Endothelial cell of umbilical vein (primary cell): ENCODE measurements at regions not wholly inside any gene's neighbourhood (a gene's known extent, or its start where the extent isn't known, plus 50 kb on each side); places are given as distances from the start of the nearest gene placed in this dataset.

ENCODE experiments used
- BruUV-seq: library from RNA; stranded (reverse); fragments of 400-500 nt; replicated peaks from 2 replicates; lab custom pipeline; 2021; lab: Mats Ljungman, UMichigan
- CTCF ChIA-PET: fragments of 300-600, 350-600 bp; sonication (Branson Sonifier 250); formaldehyde crosslinking; loops from one replicate; lab custom pipeline; 2021; ENCODE audit warnings: antibody characterized with exemption, inconsistent platforms; lab: Charles Lee
- POLR2A ChIA-PET: fragments of 300-600, 350-600 bp; sonication (Branson Sonifier 250); formaldehyde crosslinking; loops from one replicate; lab custom pipeline; 2021; ENCODE audit warnings: antibody characterized with exemption, inconsistent platforms; lab: Charles Lee
- DNase-seq: peaks from one replicate; pipeline ENCODE4 v3.0.0-alpha.2; 2011; ENCODE audit warnings: low read depth, low spot score
- FAIRE-seq: peaks from 2 replicates; lab custom pipeline; 2011; peaks lifted over from hg19 to GRCh38; lab: Jason Lieb, UNC
- H2AFZ ChIP-seq: 2 replicates; pipeline ENCODE4 v1.6.0; 2012; ENCODE audit warnings: low read depth, low read length, control low read depth, inconsistent platforms
- H3K27ac ChIP-seq: 2 replicates; pipeline ENCODE4 v1.5.1; 2011; ENCODE audit warnings: low read depth, mild to moderate bottlenecking, control low read depth, low read length, moderate library complexity; ENCODE audit not compliant: insufficient read depth
- H3K27me3 ChIP-seq, 2 experiments: 2 replicates each; pipeline versions ENCODE4 v1.6.0 to v1.6.1; 2011; ENCODE audit warnings: low read length in 2 of 2, mixed read lengths in 1 of 2; ENCODE audit not compliant: control insufficient read depth in 2 of 2, insufficient read depth in 2 of 2
- H3K36me3 ChIP-seq, 2 experiments: 2 replicates in 1 of 2; 3 replicates in 1 of 2; pipeline ENCODE4 v1.5.1; 2011; ENCODE audit warnings: low read length in 2 of 2, mild to moderate bottlenecking in 1 of 2, moderate library complexity in 1 of 2; ENCODE audit not compliant: control insufficient read depth in 2 of 2, insufficient read depth in 2 of 2; ENCODE audit errors: extremely low read depth in 1 of 2
- H3K4me1 ChIP-seq: 3 replicates; pipeline ENCODE4 v1.5.1; 2011; ENCODE audit warnings: mild to moderate bottlenecking, low read length; ENCODE audit not compliant: control insufficient read depth, insufficient read depth; ENCODE audit errors: extremely low read depth
- H3K4me2 ChIP-seq: 2 replicates; pipeline ENCODE4 v1.6.1; 2011; ENCODE audit warnings: low read length, control low read depth, mixed read lengths; ENCODE audit not compliant: insufficient read depth
- H3K4me3 ChIP-seq, 3 experiments: fragments of 200-600 bp in 1 of 3; sonication (generic), shearing (Covaris generic) in 1 of 3; replicated peaks in 1 of 3; 2 replicates each; pipeline ENCODE4 v1.5.1; 2011 to 2016; ENCODE audit warnings: control low read depth in 3 of 3, low read length in 3 of 3, mild to moderate bottlenecking in 2 of 3, inconsistent platforms in 1 of 3, low read depth in 1 of 3, moderate library complexity in 1 of 3; ENCODE audit not compliant: insufficient read depth in 1 of 3
- H3K79me2 ChIP-seq: 2 replicates; pipeline ENCODE4 v1.6.0; 2012; ENCODE audit warnings: low read length, inconsistent platforms; ENCODE audit not compliant: control insufficient read depth, insufficient read depth
- H3K9ac ChIP-seq: replicated peaks from 2 replicates; pipeline ENCODE3; 2011; ENCODE audit warnings: low read length, control low read depth; ENCODE audit not compliant: insufficient read depth; ENCODE audit errors: extremely low read depth
- H3K9me1 ChIP-seq: replicated peaks from 3 replicates; pipeline ENCODE4 v1.6.0; 2011; ENCODE audit warnings: mild to moderate bottlenecking, low read length; ENCODE audit not compliant: control insufficient read depth, insufficient read depth; ENCODE audit errors: extremely low read depth
- H3K9me3 ChIP-seq: replicated peaks from 2 replicates; pipeline ENCODE4 v1.5.1; 2012; ENCODE audit warnings: low read length, inconsistent platforms; ENCODE audit not compliant: control insufficient read depth, insufficient read depth
- H4K20me1 ChIP-seq: replicated peaks from 2 replicates; pipeline ENCODE3; 2011; ENCODE audit warnings: mild to moderate bottlenecking, low read length; ENCODE audit not compliant: control insufficient read depth, insufficient read depth; ENCODE audit errors: extremely low read depth
- FOS ChIP-seq: IDR thresholded peaks from 2 replicates; pipeline ENCODE4 v1.6.1; 2011; ENCODE audit warnings: mild to moderate bottlenecking, low read length, moderate library complexity, borderline replicate concordance; ENCODE audit not compliant: insufficient read depth
- GATA2 ChIP-seq: IDR thresholded peaks from 2 replicates; pipeline ENCODE4 v1.7.0; 2011; ENCODE audit warnings: low read depth, mild to moderate bottlenecking, moderate library complexity, mixed read lengths, low read length; ENCODE audit not compliant: insufficient read length, insufficient read depth
- JUN ChIP-seq: IDR thresholded peaks from 2 replicates; pipeline ENCODE4 v1.6.1; 2011; ENCODE audit warnings: borderline replicate concordance, low read depth; ENCODE audit not compliant: insufficient read length, insufficient read depth
- MAX ChIP-seq: IDR thresholded peaks from 2 replicates; pipeline ENCODE4 v1.6.1; 2011; ENCODE audit not compliant: insufficient read depth, insufficient read length
- MYC ChIP-seq: IDR thresholded peaks from one replicate; pipeline ENCODE4 v1.6.1; 2011; ENCODE audit warnings: mild to moderate bottlenecking, low read depth, low read length
- POLR2A ChIP-seq: IDR thresholded peaks from 2 replicates; pipeline ENCODE4 v1.6.1; 2012; ENCODE audit warnings: low read depth, mild to moderate bottlenecking, control low read depth, low read length
- POLR2AphosphoS5 ChIP-seq: IDR thresholded peaks from 2 replicates; pipeline ENCODE4 v1.6.1; 2012; ENCODE audit warnings: low read depth, mild to moderate bottlenecking, control low read depth, low read length, moderate library complexity; ENCODE audit not compliant: insufficient read depth
- dilution Hi-C: fragments of 300-500 bp; cut with MboI; formaldehyde crosslinking; loops from one replicate; pipeline ENCODE4 v1.15.0; 2019; ENCODE audit warnings: low sequenced_read_pairs; ENCODE audit not compliant: extremely low pct_ligation_motif_present
- intact Hi-C: fragments of 100-400 bp; cut with micrococcal nuclease; formaldehyde crosslinking; loops from one replicate; pipeline ENCODE4 v1.10.0; 2022

DNA sequence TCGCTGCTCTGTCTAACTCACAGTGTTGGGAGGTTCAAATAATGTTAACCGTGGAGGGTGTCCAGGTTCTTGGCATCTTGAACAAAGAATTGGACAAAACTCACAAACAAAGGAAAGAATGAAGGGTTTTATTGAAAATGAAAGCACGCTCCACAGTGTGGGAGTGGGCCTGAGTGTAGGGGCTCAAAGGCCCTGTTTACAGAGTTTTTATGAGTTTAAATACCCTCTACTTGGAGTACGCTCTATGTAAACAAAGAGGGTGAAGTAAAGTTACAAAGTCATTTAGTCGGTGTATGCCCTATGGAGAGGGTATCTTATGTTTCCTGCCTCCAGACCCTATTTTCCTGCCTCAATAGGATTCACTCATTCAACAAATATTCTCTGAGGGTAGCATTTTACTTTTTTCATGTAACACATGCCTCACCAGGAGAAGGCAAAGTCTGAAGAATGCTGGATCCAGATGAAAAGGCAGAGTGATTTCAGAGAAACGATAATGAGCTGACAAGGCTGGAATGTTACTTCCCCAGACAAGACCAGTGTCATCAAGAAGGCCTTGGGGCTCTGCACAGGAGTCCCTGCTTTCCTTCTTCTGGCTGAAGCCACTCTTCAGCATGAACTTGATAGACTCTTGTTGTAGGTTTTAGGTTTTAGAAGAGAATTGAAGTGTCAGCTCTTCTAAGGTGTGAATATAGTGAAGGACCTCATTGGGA is 163.6 kb downstream of the FAM43A start:
- Histone ChIP-seq H4K20me1 (no peaks in the 10 kb centered on the region), H3K4me3 (no peak overlapping the region), H3K9ac (no peak overlapping the region), H3K27me3 (no peaks in the 10 kb centered on the region), H3K79me2 (no peaks in the 10 kb centered on the region), H3K4me1 (no peaks in the 10 kb centered on the region), H3K36me3 (no peaks in the 10 kb centered on the region), H3K4me2 (no peak overlapping the region), H2AFZ (no peak overlapping the region), H3K9me1 (no peaks in the 10 kb centered on the region), H3K27ac (no peak overlapping the region), H3K9me3 (no peaks in the 10 kb centered on the region)
- POLR2A ChIA-PET: no interaction called here
- dilution Hi-C loops: no loop called here
- intact Hi-C loops: no loop called here
- no TSS peak for BruUV-seq
- FAIRE-seq: no peak
- CTCF ChIA-PET: no interaction called here
- no peak for TF ChIP-seq GATA2
- DNase-seq: no peak

DNA sequence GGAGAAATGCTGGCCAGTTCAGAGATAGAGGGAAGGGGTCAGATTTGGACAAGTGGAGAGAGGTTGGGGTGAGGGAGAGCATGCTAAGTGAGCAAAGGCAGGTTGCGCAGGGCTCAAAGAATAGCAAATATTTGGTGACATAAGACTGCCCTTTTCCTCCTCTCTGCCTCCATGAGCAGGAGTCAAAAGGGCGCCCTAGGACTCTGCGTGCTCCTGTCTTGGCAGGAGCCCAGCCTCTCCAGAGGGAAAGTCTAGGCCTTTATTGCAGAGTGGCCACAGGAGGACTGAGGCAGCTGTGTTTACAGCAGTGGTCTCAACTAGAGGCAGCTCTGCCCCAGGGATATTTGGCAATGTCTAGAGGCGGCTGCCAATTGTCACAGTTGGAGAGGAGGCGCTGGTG is 165.6 kb downstream of the FAM43A start:
- FAIRE-seq: no peak
- dilution Hi-C loops: no loop called here
- H3K36me3 ChIP-seq: no peaks in the 10 kb centered on the region

More for the DNA sequence above, 165.6 kb downstream of the FAM43A start:
- POLR2A ChIA-PET: no interaction called here
- no peaks in the 10 kb centered on the region for H3K27me3 ChIP-seq
- no peaks in the 10 kb centered on the region for H4K20me1 ChIP-seq
- no peaks in the 10 kb centered on the region for H3K9me1 ChIP-seq
- H2AFZ ChIP-seq: no peak overlapping the region
- no peak overlapping the region for H3K4me3 ChIP-seq
- intact Hi-C loops: no loop called here
- BruUV-seq: no TSS peak
- TF ChIP-seq MYC (no peak), JUN (no peak), POLR2A (no peak), GATA2 (no peak), MAX (no peak), POLR2AphosphoS5 (no peak), FOS (no peak)
- no peaks in the 10 kb centered on the region for H3K9me3 ChIP-seq
- H3K9ac ChIP-seq: no peak overlapping the region
- CTCF ChIA-PET: no interaction called here
- no peak for DNase-seq
- no peak overlapping the region for H3K4me2 ChIP-seq
- H3K27ac ChIP-seq: no peak overlapping the region
- H3K4me1 ChIP-seq: no peaks in the 10 kb centered on the region
- H3K79me2 ChIP-seq: no peaks in the 10 kb centered on the region
